Thyroid gland (tissue), 4 donors: ENCODE measurements at regions not wholly inside any gene's neighbourhood (a gene's known extent, or its start where the extent isn't known, plus 50 kb on each side); places are given as distances from the start of the nearest gene placed in this dataset.

Source experiments
- DNase-seq, 2 donors: peaks; one replicate each; pipeline ENCODE4 v3.0.0-alpha.2; 2019
- H3K27ac ChIP-seq, 3 donors: fragments of 200-600 bp; sonication (generic); 1 replicate in 2 of 3; 2 replicates in 1 of 3; pipeline ENCODE4 v1.5.1; 2016 to 2019; ENCODE audit warnings: mild to moderate bottlenecking in 1 of 3, moderate library complexity in 1 of 3
- H3K27me3 ChIP-seq: fragments of 200-600 bp; sonication (generic); one replicate; pipeline ENCODE4 v1.5.1; 2019
- H3K36me3 ChIP-seq, 2 donors: fragments of 200-600 bp; sonication (generic); one replicate each; pipeline ENCODE4 v1.5.1; 2016 to 2019
- H3K4me1 ChIP-seq, 2 donors: fragments of 200-600 bp; sonication (generic); one replicate each; pipeline ENCODE4 v1.5.1; 2017 to 2019
- H3K4me3 ChIP-seq, 3 donors: fragments of 200-600 bp; sonication (generic); replicated peaks in 1 of 3; 1 replicate in 2 of 3; 2 replicates in 1 of 3; pipeline ENCODE4 v1.5.1; 2016; ENCODE audit warnings: mild to moderate bottlenecking in 1 of 3
- H3K9me3 ChIP-seq: fragments of 200-600 bp; sonication (generic); one replicate; pipeline ENCODE4 v1.5.1; 2017
- POLR2A ChIP-seq, 2 donors: fragments of 450-650 bp; IDR thresholded peaks; one replicate each; pipeline ENCODE4 v1.6.1; 2017; ENCODE audit warnings: antibody characterized with exemption in 2 of 2, mild to moderate bottlenecking in 2 of 2, moderate library complexity in 1 of 2
- WGBS, 2 donors: methylation state at CpG; one replicate each; pipeline ENCODE4 v1.1.5; 2017; 5-methylcytosine and 5-hydroxymethylcytosine counted together
- intact Hi-C: fragments of 100-400 bp; cut with DNase I; formaldehyde crosslinking; loops from one replicate; pipeline ENCODE4 v1.15.1; 2023
- TF ChIP-seq, protein P1 (sequence below), 6 experiments: fragments of 200-600 bp in 3 of 6; fragments of 450-650 bp in 3 of 6; sonication (generic) in 3 of 6; IDR thresholded peaks; one replicate each; pipeline ENCODE4 v1.5.1; 2016 to 2019; ENCODE audit warnings: antibody characterized with exemption in 6 of 6, mild to moderate bottlenecking in 2 of 6, inconsistent platforms in 1 of 6, moderate library complexity in 1 of 6

GRCh38 chrX:69321789-69322188 lies 156.5 kb upstream of the PJA1 start:
- intact Hi-C loops, result no loop called here
- DNase-seq, result no peak
- Histone ChIP-seq H3K9me3 (no peaks in the 10 kb centered on the region), H3K4me1 (no peaks in the 10 kb centered on the region), H3K36me3 (no peaks in the 10 kb centered on the region), H3K4me3 (no peak overlapping the region), H3K27me3 (no peaks in the 10 kb centered on the region), H3K27ac (no peak overlapping the region)
- no peak for TF ChIP-seq POLR2A (IDR thresholded peaks at IDR 0.05)
- TF ChIP-seq, protein P1, sequence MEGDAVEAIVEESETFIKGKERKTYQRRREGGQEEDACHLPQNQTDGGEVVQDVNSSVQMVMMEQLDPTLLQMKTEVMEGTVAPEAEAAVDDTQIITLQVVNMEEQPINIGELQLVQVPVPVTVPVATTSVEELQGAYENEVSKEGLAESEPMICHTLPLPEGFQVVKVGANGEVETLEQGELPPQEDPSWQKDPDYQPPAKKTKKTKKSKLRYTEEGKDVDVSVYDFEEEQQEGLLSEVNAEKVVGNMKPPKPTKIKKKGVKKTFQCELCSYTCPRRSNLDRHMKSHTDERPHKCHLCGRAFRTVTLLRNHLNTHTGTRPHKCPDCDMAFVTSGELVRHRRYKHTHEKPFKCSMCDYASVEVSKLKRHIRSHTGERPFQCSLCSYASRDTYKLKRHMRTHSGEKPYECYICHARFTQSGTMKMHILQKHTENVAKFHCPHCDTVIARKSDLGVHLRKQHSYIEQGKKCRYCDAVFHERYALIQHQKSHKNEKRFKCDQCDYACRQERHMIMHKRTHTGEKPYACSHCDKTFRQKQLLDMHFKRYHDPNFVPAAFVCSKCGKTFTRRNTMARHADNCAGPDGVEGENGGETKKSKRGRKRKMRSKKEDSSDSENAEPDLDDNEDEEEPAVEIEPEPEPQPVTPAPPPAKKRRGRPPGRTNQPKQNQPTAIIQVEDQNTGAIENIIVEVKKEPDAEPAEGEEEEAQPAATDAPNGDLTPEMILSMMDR (IDR thresholded peaks at IDR 0.05), result no peak
- 60 to 89% methylated on average over 2 to 3 of the region's 3 CpGs for WGBS, 2 donors

DNA sequence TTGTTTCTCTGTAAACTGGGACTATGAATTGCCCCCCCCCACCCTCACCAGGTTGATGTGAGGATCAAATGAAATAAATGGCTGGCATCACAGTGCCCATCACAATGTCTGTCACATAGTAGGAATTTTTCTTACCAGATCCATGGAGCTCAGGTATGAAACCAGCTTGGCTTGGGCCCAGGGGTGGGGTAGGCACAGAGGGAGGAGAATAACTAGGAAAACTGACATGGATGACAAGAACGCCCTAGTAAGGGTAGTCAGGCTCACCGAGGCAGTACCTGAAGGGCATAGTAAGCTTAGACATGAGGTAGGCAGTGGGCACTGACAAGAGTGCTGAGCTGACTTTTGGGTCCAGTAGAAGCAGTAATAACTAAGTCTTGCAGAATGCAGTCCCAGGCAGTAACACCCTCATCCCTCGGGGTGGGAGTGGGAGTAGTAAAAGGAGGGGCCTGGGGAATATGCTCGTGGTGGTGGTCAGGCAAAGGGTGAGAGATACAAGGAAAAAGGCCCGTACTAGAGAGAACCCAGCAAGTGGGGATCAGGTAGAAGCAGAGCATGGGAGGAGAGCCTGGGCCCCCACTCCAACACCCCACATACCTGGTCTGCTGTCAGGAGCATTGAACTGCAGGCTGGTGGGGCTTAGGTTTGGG lies 155.9 kb upstream of the PJA1 start:
- intact Hi-C loops, result no loop called here

DNA sequence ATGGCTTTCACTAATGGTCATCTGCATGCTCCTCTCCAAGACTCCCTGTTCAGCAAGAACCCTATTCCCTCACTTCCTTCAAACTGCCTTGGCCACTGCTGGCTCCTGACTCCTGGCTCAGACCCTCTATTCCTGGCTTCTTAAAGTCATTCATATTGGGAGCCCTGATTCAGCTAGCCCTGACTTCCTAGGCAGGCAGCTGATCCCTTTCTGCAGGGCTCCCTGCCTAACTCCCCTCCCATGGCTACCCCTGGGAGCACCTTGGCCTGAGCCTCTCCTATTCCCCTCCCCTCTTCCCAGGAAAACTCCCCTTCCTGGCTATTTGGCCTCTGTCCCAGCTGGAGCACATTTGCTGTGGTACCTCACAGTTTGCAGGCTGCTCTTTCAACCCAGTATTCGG lies 154.9 kb upstream of the PJA1 start:
- H3K4me1 ChIP-seq, result no peaks in the 10 kb centered on the region
- no peak for TF ChIP-seq POLR2A (IDR thresholded peaks at IDR 0.05)
- TF ChIP-seq, protein P1 (IDR thresholded peaks at IDR 0.05), result no peak
- no peak overlapping the region for H3K27ac ChIP-seq
- no peak overlapping the region for H3K4me3 ChIP-seq
- no peak for DNase-seq
- H3K9me3 ChIP-seq, result no peaks in the 10 kb centered on the region
- H3K36me3 ChIP-seq, result no peaks in the 10 kb centered on the region
- 42 to 75% methylated on average over 1 of the region's 1 CpG for WGBS, 2 donors
- H3K27me3 ChIP-seq, result no peaks in the 10 kb centered on the region
- intact Hi-C loops, result no loop called here

More for the DNA sequence above, 155.9 kb upstream of the PJA1 start:
- H3K9me3 ChIP-seq, result no peaks in the 10 kb centered on the region
- 84 to 86% methylated on average over 5 of the region's 5 CpGs for WGBS, 2 donors
- no peak for DNase-seq
- H3K27ac ChIP-seq, result no peak overlapping the region
- no peak overlapping the region for H3K4me3 ChIP-seq
- no peaks in the 10 kb centered on the region for H3K36me3 ChIP-seq
- H3K27me3 ChIP-seq, result no peaks in the 10 kb centered on the region
- H3K4me1 ChIP-seq, result no peaks in the 10 kb centered on the region
- TF ChIP-seq, protein P1 (IDR thresholded peaks at IDR 0.05), result no peak
- no peak for TF ChIP-seq POLR2A (IDR thresholded peaks at IDR 0.05)

- Histone ChIP-seq H3K27ac (no peak overlapping the region), H3K36me3 (no peaks in the 10 kb centered on the region), H3K4me3 (no peak overlapping the region), H3K9me3 (no peaks in the 10 kb centered on the region), H3K4me1 (no peaks in the 10 kb centered on the region), H3K27me3 (no peaks in the 10 kb centered on the region)
- no peak for DNase-seq
- intact Hi-C loops, result no loop called here
- WGBS, 2 donors, result 87 to 92% methylated on average over 6 to 7 of the region's 7 CpGs
- no peak for TF ChIP-seq POLR2A (IDR thresholded peaks at IDR 0.05)
- TF ChIP-seq, protein P1 (IDR thresholded peaks at IDR 0.05), result no peak
These were observed 154.1 kb upstream of the PJA1 start for GRCh38 chrX:69319376-69319775.

- H3K27ac ChIP-seq, result no peak overlapping the region
- no peaks in the 10 kb centered on the region for H3K4me1 ChIP-seq
- no peak overlapping the region for H3K4me3 ChIP-seq
- intact Hi-C loops, result no loop called here
- H3K27me3 ChIP-seq, result no peaks in the 10 kb centered on the region
- no peak for DNase-seq
- H3K9me3 ChIP-seq, result no peaks in the 10 kb centered on the region
- WGBS, 2 donors, result 66 to 96% methylated on average over 2 to 5 of the region's 5 CpGs
- TF ChIP-seq POLR2A (IDR thresholded peaks at IDR 0.05), result no peak
- TF ChIP-seq, protein P1 (IDR thresholded peaks at IDR 0.05), result no peak
- H3K36me3 ChIP-seq, result no peaks in the 10 kb centered on the region
These were observed 153.5 kb upstream of the PJA1 start for GRCh38 chrX:69318651-69319340.
